PC-9 (cell line): ENCODE measurements at regions not wholly inside any gene's neighbourhood (a gene's known extent, or its start where the extent isn't known, plus 50 kb on each side); places are given as distances from the start of the nearest gene placed in this dataset.

Source experiments
- EZH2 ChIP-seq: fragments of 200-600 bp; sonication (generic); IDR thresholded peaks from 2 replicates; pipeline ENCODE4 v1.8.0; 2017; ENCODE audit warnings: antibody characterized with exemption, low read depth
- TF ChIP-seq, protein P1 (sequence below): fragments of 200-600 bp; sonication (generic); conservative IDR thresholded peaks from 2 replicates; pipeline ENCODE4 v1.6.1; 2017; ENCODE audit warnings: mixed run types, antibody characterized with exemption, mild to moderate bottlenecking, moderate library complexity

DNA sequence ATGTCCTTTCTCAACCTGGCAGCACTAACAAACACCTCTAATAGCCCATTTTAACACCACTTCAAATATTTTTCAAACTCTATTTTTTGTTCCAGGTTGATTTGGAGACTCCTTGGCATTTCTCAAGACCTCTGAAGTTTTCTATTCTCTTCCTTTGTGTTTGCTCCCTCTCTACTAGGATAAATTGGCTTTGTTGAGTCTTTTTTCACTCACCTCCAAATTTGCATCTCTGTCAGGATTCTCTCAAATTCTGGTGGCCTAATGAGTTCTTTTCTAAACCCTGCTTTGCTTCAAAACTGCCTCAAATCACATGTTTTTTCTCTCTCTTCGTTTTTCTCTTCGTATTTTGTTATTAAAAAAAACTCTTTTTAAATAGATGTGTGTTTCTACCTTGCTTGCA, 582.2 kb upstream of the ADGRL4 start:
- TF ChIP-seq, protein P1, sequence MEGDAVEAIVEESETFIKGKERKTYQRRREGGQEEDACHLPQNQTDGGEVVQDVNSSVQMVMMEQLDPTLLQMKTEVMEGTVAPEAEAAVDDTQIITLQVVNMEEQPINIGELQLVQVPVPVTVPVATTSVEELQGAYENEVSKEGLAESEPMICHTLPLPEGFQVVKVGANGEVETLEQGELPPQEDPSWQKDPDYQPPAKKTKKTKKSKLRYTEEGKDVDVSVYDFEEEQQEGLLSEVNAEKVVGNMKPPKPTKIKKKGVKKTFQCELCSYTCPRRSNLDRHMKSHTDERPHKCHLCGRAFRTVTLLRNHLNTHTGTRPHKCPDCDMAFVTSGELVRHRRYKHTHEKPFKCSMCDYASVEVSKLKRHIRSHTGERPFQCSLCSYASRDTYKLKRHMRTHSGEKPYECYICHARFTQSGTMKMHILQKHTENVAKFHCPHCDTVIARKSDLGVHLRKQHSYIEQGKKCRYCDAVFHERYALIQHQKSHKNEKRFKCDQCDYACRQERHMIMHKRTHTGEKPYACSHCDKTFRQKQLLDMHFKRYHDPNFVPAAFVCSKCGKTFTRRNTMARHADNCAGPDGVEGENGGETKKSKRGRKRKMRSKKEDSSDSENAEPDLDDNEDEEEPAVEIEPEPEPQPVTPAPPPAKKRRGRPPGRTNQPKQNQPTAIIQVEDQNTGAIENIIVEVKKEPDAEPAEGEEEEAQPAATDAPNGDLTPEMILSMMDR: no peak
- TF ChIP-seq EZH2: no peak
